ENCODE measurements at regions not wholly inside any gene's neighbourhood (a gene's known extent, or its start where the extent isn't known, plus 50 kb on each side); places are given as distances from the start of the nearest gene placed in this dataset.

GRCh38 chr12:30134229-30134628, 350.5 kb upstream of the TMTC1 start:
- no peak overlapping the region for H3K9ac ChIP-seq (ENCODE audit: low read depth, low read length)
- no peaks in the 10 kb centered on the region for H3K27me3 ChIP-seq (ENCODE audit: insufficient read depth, low read length)
- no peaks in the 10 kb centered on the region for H3K4me1 ChIP-seq (ENCODE audit: insufficient read depth, low read length)
- H3K27ac ChIP-seq (ENCODE audit: low read length) = no peak overlapping the region
- no peak overlapping the region for H3K4me3 ChIP-seq (ENCODE audit: low read length)
- no peaks in the 10 kb centered on the region for H3K9me3 ChIP-seq (ENCODE audit: insufficient read depth, low read depth, low read length)
- no peaks in the 10 kb centered on the region for H3K36me3 ChIP-seq (ENCODE audit: insufficient read depth, low read depth, low read length)

GRCh38 chr12:30126944-30127343, 343.2 kb upstream of the TMTC1 start:
- no peaks in the 10 kb centered on the region for H3K36me3 ChIP-seq (ENCODE audit: insufficient read depth, low read depth, low read length)
- H3K27me3 ChIP-seq (ENCODE audit: insufficient read depth, low read length) = no peaks in the 10 kb centered on the region
- no peak overlapping the region for H3K4me3 ChIP-seq (ENCODE audit: low read length)
- no peak overlapping the region for H3K27ac ChIP-seq (ENCODE audit: low read length)
- H3K4me1 ChIP-seq (ENCODE audit: insufficient read depth, low read length) = no peaks in the 10 kb centered on the region
- no peak overlapping the region for H3K9ac ChIP-seq (ENCODE audit: low read depth, low read length)
- no peaks in the 10 kb centered on the region for H3K9me3 ChIP-seq (ENCODE audit: insufficient read depth, low read depth, low read length)

GRCh38 chr12:30120522-30120921, 336.8 kb upstream of the TMTC1 start:
- Histone ChIP-seq H3K27me3 (ENCODE audit: insufficient read depth, low read length) (no peaks in the 10 kb centered on the region), H3K4me1 (ENCODE audit: insufficient read depth, low read length) (no peaks in the 10 kb centered on the region), H3K27ac (ENCODE audit: low read length) (no peak overlapping the region), H3K9ac (ENCODE audit: low read depth, low read length) (no peak overlapping the region), H3K4me3 (ENCODE audit: low read length) (no peak overlapping the region), H3K9me3 (ENCODE audit: insufficient read depth, low read depth, low read length) (no peaks in the 10 kb centered on the region), H3K36me3 (ENCODE audit: insufficient read depth, low read depth, low read length) (no peaks in the 10 kb centered on the region)

GRCh38 chr12:30117483-30117882, 333.7 kb upstream of the TMTC1 start:
- no peak overlapping the region for H3K4me3 ChIP-seq (ENCODE audit: low read length)
- no peaks in the 10 kb centered on the region for H3K4me1 ChIP-seq (ENCODE audit: insufficient read depth, low read length)
- no peaks in the 10 kb centered on the region for H3K9me3 ChIP-seq (ENCODE audit: insufficient read depth, low read depth, low read length)
- no peak overlapping the region for H3K27ac ChIP-seq (ENCODE audit: low read length)
- H3K9ac ChIP-seq (ENCODE audit: low read depth, low read length) = no peak overlapping the region
- no peaks in the 10 kb centered on the region for H3K27me3 ChIP-seq (ENCODE audit: insufficient read depth, low read length)
- H3K36me3 ChIP-seq (ENCODE audit: insufficient read depth, low read depth, low read length) = no peaks in the 10 kb centered on the region

- no peak overlapping the region for H3K27ac ChIP-seq (ENCODE audit: low read length)
Measured at GRCh38 chr12:30111719-30112118, 328.0 kb upstream of the TMTC1 start.

GRCh38 chr12:30110958-30111586, 327.3 kb upstream of the TMTC1 start:
- H3K36me3 ChIP-seq (ENCODE audit: insufficient read depth, low read depth, low read length) = no peaks in the 10 kb centered on the region
- no peaks in the 10 kb centered on the region for H3K4me1 ChIP-seq (ENCODE audit: insufficient read depth, low read length)
- H3K27me3 ChIP-seq (ENCODE audit: insufficient read depth, low read length) = no peaks in the 10 kb centered on the region
- no peak overlapping the region for H3K4me3 ChIP-seq (ENCODE audit: low read length)
- no peak overlapping the region for H3K9ac ChIP-seq (ENCODE audit: low read depth, low read length)
- no peak overlapping the region for H3K27ac ChIP-seq (ENCODE audit: low read length)
- H3K9me3 ChIP-seq (ENCODE audit: insufficient read depth, low read depth, low read length) = no peaks in the 10 kb centered on the region

More at GRCh38 chr12:30111719-30112118, 328.0 kb upstream of the TMTC1 start:
- Histone ChIP-seq H3K4me1 (ENCODE audit: insufficient read depth, low read length) (no peaks in the 10 kb centered on the region), H3K9me3 (ENCODE audit: insufficient read depth, low read depth, low read length) (no peaks in the 10 kb centered on the region), H3K4me3 (ENCODE audit: low read length) (no peak overlapping the region), H3K27me3 (ENCODE audit: insufficient read depth, low read length) (no peaks in the 10 kb centered on the region), H3K9ac (ENCODE audit: low read depth, low read length) (no peak overlapping the region), H3K36me3 (ENCODE audit: insufficient read depth, low read depth, low read length) (no peaks in the 10 kb centered on the region)

GRCh38 chr12:30110498-30110897, 326.8 kb upstream of the TMTC1 start:
- no peaks in the 10 kb centered on the region for H3K9me3 ChIP-seq (ENCODE audit: insufficient read depth, low read depth, low read length)
- no peak overlapping the region for H3K9ac ChIP-seq (ENCODE audit: low read depth, low read length)
- no peak overlapping the region for H3K27ac ChIP-seq (ENCODE audit: low read length)
- H3K27me3 ChIP-seq (ENCODE audit: insufficient read depth, low read length) = no peaks in the 10 kb centered on the region
- no peak overlapping the region for H3K4me3 ChIP-seq (ENCODE audit: low read length)
- H3K4me1 ChIP-seq (ENCODE audit: insufficient read depth, low read length) = no peaks in the 10 kb centered on the region
- H3K36me3 ChIP-seq (ENCODE audit: insufficient read depth, low read depth, low read length) = no peaks in the 10 kb centered on the region

- no peaks in the 10 kb centered on the region for H3K4me1 ChIP-seq (ENCODE audit: insufficient read depth, low read length)
- no peak overlapping the region for H3K27ac ChIP-seq (ENCODE audit: low read length)
- no peak overlapping the region for H3K9ac ChIP-seq (ENCODE audit: low read depth, low read length)
- no peaks in the 10 kb centered on the region for H3K9me3 ChIP-seq (ENCODE audit: insufficient read depth, low read depth, low read length)
- no peaks in the 10 kb centered on the region for H3K27me3 ChIP-seq (ENCODE audit: insufficient read depth, low read length)
- no peak overlapping the region for H3K4me3 ChIP-seq (ENCODE audit: low read length)
- no peaks in the 10 kb centered on the region for H3K36me3 ChIP-seq (ENCODE audit: insufficient read depth, low read depth, low read length)
Measured at GRCh38 chr12:30108666-30109065, 324.9 kb upstream of the TMTC1 start.

GRCh38 chr12:30106204-30106965, 322.6 kb upstream of the TMTC1 start:
- Histone ChIP-seq H3K9ac (ENCODE audit: low read depth, low read length) (no peak overlapping the region), H3K9me3 (ENCODE audit: insufficient read depth, low read depth, low read length) (no peaks in the 10 kb centered on the region), H3K4me3 (ENCODE audit: low read length) (no peak overlapping the region), H3K4me1 (ENCODE audit: insufficient read depth, low read length) (no peaks in the 10 kb centered on the region), H3K27ac (ENCODE audit: low read length) (no peak overlapping the region), H3K27me3 (ENCODE audit: insufficient read depth, low read length) (no peaks in the 10 kb centered on the region), H3K36me3 (ENCODE audit: insufficient read depth, low read depth, low read length) (no peaks in the 10 kb centered on the region)

- H3K4me1 ChIP-seq (ENCODE audit: insufficient read depth, low read length) = no peaks in the 10 kb centered on the region
- no peaks in the 10 kb centered on the region for H3K9me3 ChIP-seq (ENCODE audit: insufficient read depth, low read depth, low read length)
- no peak overlapping the region for H3K4me3 ChIP-seq (ENCODE audit: low read length)
- H3K9ac ChIP-seq (ENCODE audit: low read depth, low read length) = no peak overlapping the region
- H3K36me3 ChIP-seq (ENCODE audit: insufficient read depth, low read depth, low read length) = no peaks in the 10 kb centered on the region
- no peaks in the 10 kb centered on the region for H3K27me3 ChIP-seq (ENCODE audit: insufficient read depth, low read length)
- no peak overlapping the region for H3K27ac ChIP-seq (ENCODE audit: low read length)
Measured at GRCh38 chr12:30105505-30105904, 321.8 kb upstream of the TMTC1 start.

GRCh38 chr12:30104971-30105370, 321.2 kb upstream of the TMTC1 start:
- Histone ChIP-seq H3K27ac (ENCODE audit: low read length) (no peak overlapping the region), H3K4me1 (ENCODE audit: insufficient read depth, low read length) (no peaks in the 10 kb centered on the region), H3K9ac (ENCODE audit: low read depth, low read length) (no peak overlapping the region), H3K9me3 (ENCODE audit: insufficient read depth, low read depth, low read length) (no peaks in the 10 kb centered on the region), H3K36me3 (ENCODE audit: insufficient read depth, low read depth, low read length) (no peaks in the 10 kb centered on the region), H3K4me3 (ENCODE audit: low read length) (no peak overlapping the region), H3K27me3 (ENCODE audit: insufficient read depth, low read length) (no peaks in the 10 kb centered on the region)

- no peaks in the 10 kb centered on the region for H3K9me3 ChIP-seq (ENCODE audit: insufficient read depth, low read depth, low read length)
- no peak overlapping the region for H3K4me3 ChIP-seq (ENCODE audit: low read length)
- H3K27ac ChIP-seq (ENCODE audit: low read length) = no peak overlapping the region
- no peak overlapping the region for H3K9ac ChIP-seq (ENCODE audit: low read depth, low read length)
- H3K36me3 ChIP-seq (ENCODE audit: insufficient read depth, low read depth, low read length) = no peaks in the 10 kb centered on the region
- H3K27me3 ChIP-seq (ENCODE audit: insufficient read depth, low read length) = no peaks in the 10 kb centered on the region
- H3K4me1 ChIP-seq (ENCODE audit: insufficient read depth, low read length) = peaks cover 14% of the 10 kb centered on the region; the same call in 1 of the 2 replicates
Measured at GRCh38 chr12:30100741-30101140, 317.0 kb upstream of the TMTC1 start.
